Endothelial cell (in vitro differentiated cells): ENCODE measurements at regions not wholly inside any gene's neighbourhood (a gene's known extent, or its start where the extent isn't known, plus 50 kb on each side); places are given as distances from the start of the nearest gene placed in this dataset.
A peak's percentile ranks its signal among the peaks of the same experiment; 100 is the strongest.

ENCODE experiments used
- DNase-seq: peaks from one replicate; pipeline ENCODE4 v3.0.0; 2021; ENCODE audit warnings: low spot score
- H3K27ac Mint-ChIP-seq: one replicate; pipeline ENCODE4 v1.8.0; 2021; ENCODE audit warnings: mixed read lengths, inconsistent platforms; ENCODE audit not compliant: unreplicated experiment
- H3K27me3 Mint-ChIP-seq: one replicate; pipeline ENCODE4 v1.8.0; 2021; ENCODE audit warnings: mild to moderate bottlenecking, moderate library complexity, mixed read lengths, inconsistent platforms; ENCODE audit not compliant: unreplicated experiment
- H3K36me3 Mint-ChIP-seq: one replicate; pipeline ENCODE4 v1.8.0; 2021; ENCODE audit warnings: mild to moderate bottlenecking, low read depth, mixed read lengths, inconsistent platforms; ENCODE audit not compliant: unreplicated experiment
- H3K4me1 Mint-ChIP-seq: one replicate; pipeline ENCODE4 v1.8.0; 2021; ENCODE audit warnings: mild to moderate bottlenecking, mixed read lengths, inconsistent platforms; ENCODE audit not compliant: unreplicated experiment
- H3K4me3 Mint-ChIP-seq: one replicate; pipeline ENCODE4 v1.8.0; 2021; ENCODE audit warnings: mild to moderate bottlenecking, mixed read lengths, inconsistent platforms; ENCODE audit not compliant: unreplicated experiment
- H3K9me3 Mint-ChIP-seq: one replicate; pipeline ENCODE4 v1.8.0; 2021; ENCODE audit warnings: mixed read lengths, inconsistent platforms; ENCODE audit not compliant: unreplicated experiment
- CTCF ChIP-seq: fragments of 200-600 bp; sonication (generic); IDR thresholded peaks from one replicate; pipeline ENCODE4 v1.5.0; 2021; ENCODE audit warnings: antibody characterized with exemption; ENCODE audit not compliant: unreplicated experiment

DNA sequence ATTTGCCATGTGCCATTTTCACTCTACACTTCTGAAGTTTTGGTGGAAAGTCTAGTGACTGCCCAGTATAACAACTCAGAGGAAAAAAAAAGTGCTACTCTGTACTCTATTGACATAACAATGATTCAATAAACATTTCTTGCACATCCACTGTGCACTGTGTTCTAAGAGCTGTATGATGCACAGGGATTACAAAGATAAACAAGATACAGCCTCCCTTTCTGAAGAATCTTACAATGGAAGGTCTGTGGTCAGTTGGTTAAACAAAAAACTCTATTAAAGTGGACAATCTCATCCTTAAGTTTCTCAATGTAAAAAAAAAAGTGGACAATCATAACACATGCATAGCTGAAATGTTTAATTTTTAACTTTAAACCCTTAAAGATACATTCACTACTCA lies 105.7 kb upstream of the RASSF8 start:
- Mint-ChIP-seq H3K9me3 (no peaks in the 10 kb centered on the region), H3K36me3 (no peaks in the 10 kb centered on the region), H3K27ac (no peak overlapping the region), H3K4me1 (peaks cover 29% of the 10 kb centered on the region), H3K27me3 (peaks cover 5% of the 10 kb centered on the region), H3K4me3 (no peak overlapping the region)
- no peak for DNase-seq
- no peak for TF ChIP-seq CTCF

- Mint-ChIP-seq H3K27me3 (peaks cover 6% of the 10 kb centered on the region), H3K4me1 (peaks cover 30% of the 10 kb centered on the region)
Observed at GRCh38 chr12:25853316-25854095, 105.0 kb upstream of the RASSF8 start.

DNA sequence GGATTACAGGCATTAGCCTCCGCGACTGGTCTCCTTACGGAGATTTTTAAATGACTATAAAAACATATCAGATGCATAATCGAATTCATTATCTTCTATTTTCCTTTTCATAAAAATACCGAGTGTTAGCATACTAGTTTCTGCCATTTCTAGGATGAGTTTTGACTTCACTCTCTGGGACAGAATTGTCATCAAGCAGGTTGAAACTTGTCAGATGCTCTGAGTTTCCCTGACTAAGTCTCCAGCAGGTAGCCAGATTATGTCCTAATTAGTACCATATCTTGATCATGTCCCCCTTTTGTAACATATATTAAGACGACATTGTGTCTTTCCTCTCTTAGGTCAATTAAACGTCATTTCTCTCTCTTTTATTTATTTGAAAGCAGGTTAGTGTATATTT lies 103.5 kb upstream of the RASSF8 start:
- TF ChIP-seq CTCF: no peak
- H3K4me1 Mint-ChIP-seq: peaks cover 37% of the 10 kb centered on the region
- no peak for DNase-seq
- H3K36me3 Mint-ChIP-seq: no peaks in the 10 kb centered on the region
- H3K27ac Mint-ChIP-seq: peak overlapping the region; percentile 99
- H3K4me3 Mint-ChIP-seq: no peak overlapping the region
- H3K9me3 Mint-ChIP-seq: no peaks in the 10 kb centered on the region
- H3K27me3 Mint-ChIP-seq: peaks cover 6% of the 10 kb centered on the region

More at GRCh38 chr12:25853316-25854095, 105.0 kb upstream of the RASSF8 start:
- H3K27ac Mint-ChIP-seq: peak overlapping the region; percentile 74
- no peaks in the 10 kb centered on the region for H3K9me3 Mint-ChIP-seq
- no peak for TF ChIP-seq CTCF
- H3K36me3 Mint-ChIP-seq: no peaks in the 10 kb centered on the region
- H3K4me3 Mint-ChIP-seq: no peak overlapping the region
- DNase-seq: no peak

- TF ChIP-seq CTCF: no peak
- no peaks in the 10 kb centered on the region for H3K9me3 Mint-ChIP-seq
- peak; percentile 6 for DNase-seq
- H3K4me1 Mint-ChIP-seq: peaks cover 41% of the 10 kb centered on the region
- peak overlapping the region; percentile 99 for H3K27ac Mint-ChIP-seq
- no peak overlapping the region for H3K4me3 Mint-ChIP-seq
- peaks cover 6% of the 10 kb centered on the region for H3K27me3 Mint-ChIP-seq
- no peaks in the 10 kb centered on the region for H3K36me3 Mint-ChIP-seq
Observed at GRCh38 chr12:25855716-25856115, 102.8 kb upstream of the RASSF8 start.

DNA sequence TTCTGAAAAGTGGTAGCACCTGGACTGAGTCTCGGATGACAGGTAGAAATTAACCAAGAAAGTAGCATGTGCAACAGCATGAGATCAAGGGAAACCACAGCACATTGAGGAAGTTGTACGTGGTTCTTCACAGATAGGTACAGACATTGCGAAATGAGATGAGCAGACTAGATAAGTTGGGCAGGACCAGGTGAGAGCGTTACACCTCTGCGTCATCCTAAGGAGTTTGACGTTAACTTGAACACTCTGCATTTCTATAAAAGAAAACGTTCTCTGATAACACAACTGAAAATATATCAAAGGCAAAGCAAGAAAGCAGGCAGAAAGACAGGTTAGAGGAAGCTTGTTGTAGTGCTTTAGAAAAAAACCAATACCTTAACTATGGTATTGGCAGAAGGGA lies 98.5 kb upstream of the RASSF8 start:
- DNase-seq: no peak
- TF ChIP-seq CTCF: no peak

More for the DNA sequence above, 98.5 kb upstream of the RASSF8 start:
- Mint-ChIP-seq H3K4me3 (no peak overlapping the region), H3K9me3 (no peaks in the 10 kb centered on the region), H3K27ac (no peak overlapping the region), H3K27me3 (peaks cover 4% of the 10 kb centered on the region), H3K4me1 (peaks cover 40% of the 10 kb centered on the region), H3K36me3 (no peaks in the 10 kb centered on the region)
